ENCODE measurements at regions not wholly inside any gene's neighbourhood (a gene's known extent, or its start where the extent isn't known, plus 50 kb on each side); places are given as distances from the start of the nearest gene placed in this dataset.

- TF ChIP-seq CTCF (conservative IDR thresholded peaks at IDR 0.05; ENCODE audit: low read length), result no peak
- no peak for TF ChIP-seq EZH2phosphoT487 (IDR thresholded peaks at IDR 0.05; ENCODE audit: borderline replicate concordance, low read depth, low read length)
Measured at GRCh38 chr15:98213346-98213979, 253.0 kb downstream of the ARRDC4 start.
